ENCODE measurements at regions not wholly inside any gene's neighbourhood (a gene's known extent, or its start where the extent isn't known, plus 50 kb on each side); places are given as distances from the start of the nearest gene placed in this dataset.

DNA sequence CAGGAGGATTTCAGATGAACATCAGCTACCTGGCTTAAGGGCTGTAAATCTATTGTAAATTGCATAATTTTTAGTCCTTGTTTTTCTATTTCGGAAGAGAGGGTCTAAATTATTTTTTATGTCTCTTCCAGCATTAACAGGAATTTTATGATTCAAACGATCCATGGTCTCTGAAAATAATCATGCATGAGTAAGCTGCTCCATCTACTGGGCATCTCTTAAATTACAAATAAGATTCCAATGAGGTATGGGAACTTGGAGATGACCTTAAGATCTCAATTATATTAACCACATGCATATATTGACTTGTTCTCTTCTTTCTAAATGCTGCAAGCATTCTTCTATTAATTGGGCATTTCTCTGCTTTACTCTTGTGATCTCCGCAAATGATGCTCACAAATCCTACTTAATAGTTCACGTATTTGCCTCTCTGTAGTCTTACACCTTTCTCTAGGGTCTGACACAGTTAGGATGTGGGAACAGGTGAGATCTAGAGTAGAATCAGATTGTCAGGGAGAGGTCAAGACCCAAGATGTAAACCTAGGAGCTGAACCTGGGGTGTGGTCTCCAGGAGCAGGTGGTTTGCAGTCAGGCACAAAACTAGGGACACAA, 86.9 kb downstream of the NUDT12 start:
- no peak overlapping the region for H3K4ac ChIP-seq (ENCODE audit: low read depth, low read length)
- no peak overlapping the region for H4K5ac ChIP-seq (ENCODE audit: low read depth, low read length)
- in situ Hi-C loops (cut with MboI; ENCODE audit: low sequenced_read_pairs), result loop anchor here (5.0 to 25.0 kb wide), 2 partner anchors 243 to 888 kb away; no protein-coding TSS in a partner anchor
- no CpG with 5 or more reads among the region's 4 CpGs for WGBS, 2 experiments (ENCODE audit: extremely low coverage in 2 of 2, insufficient read length in 1 of 2)
- no peak overlapping the region for H2AK9ac ChIP-seq (replicated peaks; ENCODE audit: low read depth, low read length, poor library complexity)
- H3K9me3 ChIP-seq (ENCODE audit: control insufficient read depth, insufficient read depth, low read length), result no peaks in the 10 kb centered on the region
- no peak overlapping the region for H3K9ac ChIP-seq (ENCODE audit: low read depth, low read length)
- no peaks in the 10 kb centered on the region for H3K4me1 ChIP-seq (ENCODE audit: control insufficient read depth, insufficient read depth, low read length)
- H2BK120ac ChIP-seq (ENCODE audit: low read depth, low read length), result no peak overlapping the region
- H2BK15ac ChIP-seq (ENCODE audit: low read depth, low read length), result no peak overlapping the region
- H3K9me1 ChIP-seq (ENCODE audit: insufficient read depth, low read length), result no peaks in the 10 kb centered on the region
- no peaks in the 10 kb centered on the region for H4K20me1 ChIP-seq (ENCODE audit: insufficient read depth, low read length)
- H2BK20ac ChIP-seq (ENCODE audit: low read depth, low read length), result no peak overlapping the region
- no peak overlapping the region for H3K23ac ChIP-seq (ENCODE audit: low read depth, low read length)
- POLR2A ChIA-PET (ENCODE audit: unreplicated experiment), result interaction anchor here (0.6 kb wide), 1 partner anchor 216 kb away, joined by 7 read pairs; no protein-coding TSS in a partner anchor
- ATAC-seq (ENCODE audit: low read depth) (peak; percentile 85), DNase-seq (peak; percentile 60)
- TF ChIP-seq, protein P1, sequence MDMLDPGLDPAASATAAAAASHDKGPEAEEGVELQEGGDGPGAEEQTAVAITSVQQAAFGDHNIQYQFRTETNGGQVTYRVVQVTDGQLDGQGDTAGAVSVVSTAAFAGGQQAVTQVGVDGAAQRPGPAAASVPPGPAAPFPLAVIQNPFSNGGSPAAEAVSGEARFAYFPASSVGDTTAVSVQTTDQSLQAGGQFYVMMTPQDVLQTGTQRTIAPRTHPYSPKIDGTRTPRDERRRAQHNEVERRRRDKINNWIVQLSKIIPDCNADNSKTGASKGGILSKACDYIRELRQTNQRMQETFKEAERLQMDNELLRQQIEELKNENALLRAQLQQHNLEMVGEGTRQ (IDR thresholded peaks at IDR 0.05; ENCODE audit: low read depth, low read length), result no peak
- TF ChIP-seq RAD21 (IDR thresholded peaks at IDR 0.05; ENCODE audit: low read length), result peak; percentile 94
- TF ChIP-seq SMC3 (IDR thresholded peaks at IDR 0.05; ENCODE audit: low read depth, low read length), result peak; percentile 84
- no peak for TF ChIP-seq RFX5 (IDR thresholded peaks at IDR 0.05; ENCODE audit: low read depth, low read length)
- TF ChIP-seq MXI1 (IDR thresholded peaks at IDR 0.05; ENCODE audit: borderline replicate concordance, low read depth, low read length), result no peak
- no peak for TF ChIP-seq CEBPB (IDR thresholded peaks at IDR 0.05; ENCODE audit: low read depth, low read length)
- TF ChIP-seq POLR2A (IDR thresholded peaks at IDR 0.05; ENCODE audit: low read depth, low read length), result no peak
- TF ChIP-seq, protein P2, sequence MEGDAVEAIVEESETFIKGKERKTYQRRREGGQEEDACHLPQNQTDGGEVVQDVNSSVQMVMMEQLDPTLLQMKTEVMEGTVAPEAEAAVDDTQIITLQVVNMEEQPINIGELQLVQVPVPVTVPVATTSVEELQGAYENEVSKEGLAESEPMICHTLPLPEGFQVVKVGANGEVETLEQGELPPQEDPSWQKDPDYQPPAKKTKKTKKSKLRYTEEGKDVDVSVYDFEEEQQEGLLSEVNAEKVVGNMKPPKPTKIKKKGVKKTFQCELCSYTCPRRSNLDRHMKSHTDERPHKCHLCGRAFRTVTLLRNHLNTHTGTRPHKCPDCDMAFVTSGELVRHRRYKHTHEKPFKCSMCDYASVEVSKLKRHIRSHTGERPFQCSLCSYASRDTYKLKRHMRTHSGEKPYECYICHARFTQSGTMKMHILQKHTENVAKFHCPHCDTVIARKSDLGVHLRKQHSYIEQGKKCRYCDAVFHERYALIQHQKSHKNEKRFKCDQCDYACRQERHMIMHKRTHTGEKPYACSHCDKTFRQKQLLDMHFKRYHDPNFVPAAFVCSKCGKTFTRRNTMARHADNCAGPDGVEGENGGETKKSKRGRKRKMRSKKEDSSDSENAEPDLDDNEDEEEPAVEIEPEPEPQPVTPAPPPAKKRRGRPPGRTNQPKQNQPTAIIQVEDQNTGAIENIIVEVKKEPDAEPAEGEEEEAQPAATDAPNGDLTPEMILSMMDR (conservative IDR thresholded peaks at IDR 0.05; ENCODE audit: low read depth, low read length), result peak; percentile 85
- no peak for TF ChIP-seq FOS (IDR thresholded peaks at IDR 0.05; ENCODE audit: low read depth, low read length)
- TF ChIP-seq BHLHE40 (IDR thresholded peaks at IDR 0.05; ENCODE audit: low read depth, low read length), result no peak
- no peak for TF ChIP-seq MAZ (IDR thresholded peaks at IDR 0.05; ENCODE audit: borderline replicate concordance, low read depth, low read length)
- CTCF ChIA-PET, result interaction anchor here (1.1 to 4.2 kb wide), 5 partner anchors 177 to 356 kb away, joined by 3 to 17 read pairs (median 5); partner anchors contain the start of genes GIN1 and PPIP5K2
- peaks cover under 1% of the 10 kb centered on the region for H3K27me3 ChIP-seq (ENCODE audit: control insufficient read depth, insufficient read depth, low read length)
- intact Hi-C loops (cut with micrococcal nuclease), result loop anchor here (1.0 to 10.0 kb wide), 4 partner anchors 217 to 941 kb away; partner anchors contain the start of gene MACIR
- H4K91ac ChIP-seq (ENCODE audit: insufficient read depth, low read depth, low read length), result no peak overlapping the region
- no peak overlapping the region for H3K56ac ChIP-seq (ENCODE audit: extremely low read depth, insufficient read depth, low read length)
- no peak overlapping the region for H3K18ac ChIP-seq (ENCODE audit: low read depth, low read length)
- no peak overlapping the region for H3K14ac ChIP-seq (replicated peaks; ENCODE audit: low read depth, low read length)
- H2AK5ac ChIP-seq (ENCODE audit: low read depth, low read length), result no peak overlapping the region
- dilution Hi-C loops (cut with HindIII; ENCODE audit: low sequenced_read_pairs, unreplicated experiment), result no loop called here
- H3K4me2 ChIP-seq (ENCODE audit: low read depth, low read length), result no peak overlapping the region
- H3K79me1 ChIP-seq (ENCODE audit: low read depth in 1 of 2, low read length in 2 of 2), result no peaks in the 10 kb centered on the region
- no TSS peak for BruUV-seq (replicated peaks)
- H2BK5ac ChIP-seq (ENCODE audit: low read depth, low read length, poor library complexity, severe bottlenecking), result no peak overlapping the region
- no peak overlapping the region for H4K8ac ChIP-seq (ENCODE audit: low read depth in 2 of 2, low read length in 2 of 2)
- H3K36me3 ChIP-seq (ENCODE audit: control insufficient read depth, insufficient read depth, low read length), result no peaks in the 10 kb centered on the region
- no peak overlapping the region for H3K27ac ChIP-seq (ENCODE audit: insufficient read depth, low read length)
- H2AFZ ChIP-seq (replicated peaks; ENCODE audit: low read length, poor library complexity), result no peak overlapping the region
- H3K4me3 ChIP-seq (ENCODE audit: insufficient read depth, low read depth, low read length), result no peak overlapping the region
